Heart right ventricle (tissue), 16 donors: ENCODE measurements at regions not wholly inside any gene's neighbourhood (a gene's known extent, or its start where the extent isn't known, plus 50 kb on each side); places are given as distances from the start of the nearest gene placed in this dataset.

Source experiments
- ATAC-seq, 8 donors: fragments of 200-7000 bp; cut with Tn5 transposase; one replicate each; pipeline ENCODE4 v1.9.1; 2020; ENCODE audit warnings: mild to moderate bottlenecking in 8 of 8, moderate library complexity in 8 of 8, moderate number of reproducible peaks in 1 of 8
- DNase-seq, 2 donors: peaks; one replicate each; pipeline ENCODE4 v3.0.0-alpha.2; 2020
- H3K27ac ChIP-seq, 10 donors: fragments of 200-600 bp; sonication (generic) in 2 of 10; one replicate each; pipeline versions ENCODE4 v1.5.0 to v1.8.0; 2020 to 2022; ENCODE audit warnings: mild to moderate bottlenecking in 3 of 10
- H3K27me3 ChIP-seq, 7 donors: fragments of 200-600 bp; one replicate each; pipeline ENCODE4 v1.8.0; 2021 to 2022; ENCODE audit warnings: mild to moderate bottlenecking in 2 of 7
- H3K36me3 ChIP-seq, 9 donors: fragments of 200-600 bp; sonication (generic) in 1 of 9; one replicate each; pipeline versions ENCODE4 v1.5.0 to v1.8.0; 2020 to 2022; ENCODE audit warnings: mild to moderate bottlenecking in 2 of 9
- H3K4me1 ChIP-seq, 9 donors: fragments of 200-600 bp; sonication (generic) in 1 of 9; one replicate each; pipeline versions ENCODE4 v1.5.0 to v1.8.0; 2020 to 2022; ENCODE audit warnings: mild to moderate bottlenecking in 4 of 9
- H3K4me3 ChIP-seq, 10 donors: fragments of 200-600 bp; sonication (generic) in 2 of 10; one replicate each; pipeline versions ENCODE4 v1.5.0 to v1.8.0; 2020 to 2022; ENCODE audit warnings: mild to moderate bottlenecking in 7 of 10, moderate library complexity in 2 of 10
- H3K9me3 ChIP-seq, 11 donors: fragments of 200-600 bp in 10 of 11; sonication (generic) in 2 of 11; one replicate each; pipeline versions ENCODE4 v1.5.0 to v1.8.0; 2013 to 2022; ENCODE audit warnings: mild to moderate bottlenecking in 2 of 11, control low read depth in 1 of 11, moderate library complexity in 1 of 11
- CTCF ChIP-seq, 9 donors: fragments of 200-600 bp; sonication (generic) in 2 of 9; IDR thresholded peaks; one replicate each; pipeline versions ENCODE4 v1.5.0 to v1.8.0; 2021 to 2022; ENCODE audit warnings: antibody characterized with exemption in 9 of 9, mild to moderate bottlenecking in 5 of 9, moderate library complexity in 1 of 9
- WGBS, 2 donors: extraction: QIAGEN DNeasy Blood & Tissue Kit; methylation state at CpG; one replicate each; pipeline ENCODE4 v1.1.7; 2013; ENCODE audit warnings: inconsistent platforms in 1 of 2; 5-methylcytosine and 5-hydroxymethylcytosine counted together
- intact Hi-C, 10 donors: fragments of 100-400 bp; cut with DNase I; formaldehyde crosslinking; loops; one replicate each; pipeline versions ENCODE4 v1.11.1 to v1.14.2; 2022
- donor health status: Arrhythmogenic right ventricular cardiomyopathy.
- donor health status: ischemic (EF 13 %, LVEDD 7.1; RV severe dilation, severe dysfunction).
- donor health status: healthy with polysubstance abuse.
- donor health status: DM: no; HTN: yes; CAD: no.
- donor health status: DM: no; HTN: no; CAD: no.
- donor health status: ischemic (EF 25% LVEDD 6.9; RV normal size, moderate dysfunction).
- donor health status: ischemic (EF 25% LVEDD 5.7; RV mildly dilated, moderate dysfunction).
- donor health status: healthy.
- donor health status: DM: yes; HTN: yes; CAD: no.
- donor health status: Ischemic cardiomyopathy.
- donor health status: ischemic (EF 35%, LVEDD 5.7; RV mildly dilated, moderate dysfunction).
- donor health status: nonischemic (EF 11% LVEDD 7.7; RV severe dilation, severe dysfunction).
- donor health status: DM: yes; HTN: yes; CAD: no.
- donor health status: PGD.
- donor health status: ischemic (EF 29% LVEDD 5.4; RV normal size, mild dysfunction).
- donor health status: nonischemic (EF 23%, LVEDD 6.1; RV moderate dilation, normal function).

- no peaks in the 10 kb centered on the region for H3K4me1 ChIP-seq
Measured at GRCh38 chr5:165720901-165721300, 2215.5 kb downstream of the MAT2B start.

GRCh38 chr5:165722401-165722800, 2217.0 kb downstream of the MAT2B start:
- H3K9me3 ChIP-seq: peaks cover 0 to 6% (median 0%) of the 10 kb centered on the region in 11 donors
- 89 to 90% methylated on average over 2 of the region's 2 CpGs for WGBS, 2 donors
- H3K27me3 ChIP-seq: no peaks in the 10 kb centered on the region
- DNase-seq (no peak), ATAC-seq (no peak)
- no peaks in the 10 kb centered on the region for H3K4me1 ChIP-seq
- TF ChIP-seq CTCF (IDR thresholded peaks at IDR 0.05): no peak
- intact Hi-C loops: no loop called here
- H3K27ac ChIP-seq: no peak overlapping the region
- no peaks in the 10 kb centered on the region for H3K36me3 ChIP-seq
- no peak overlapping the region for H3K4me3 ChIP-seq

More at GRCh38 chr5:165720901-165721300, 2215.5 kb downstream of the MAT2B start:
- H3K27me3 ChIP-seq: no peaks in the 10 kb centered on the region
- no peak for TF ChIP-seq CTCF (IDR thresholded peaks at IDR 0.05)
- H3K36me3 ChIP-seq: no peaks in the 10 kb centered on the region
- DNase-seq: no peak
- H3K4me3 ChIP-seq: no peak overlapping the region
- 83 to 87% methylated on average over 3 of the region's 3 CpGs for WGBS, 2 donors
- intact Hi-C loops: no loop called here
- H3K27ac ChIP-seq: no peak overlapping the region
- peaks cover 0 to 6% (median 0%) of the 10 kb centered on the region in 11 donors for H3K9me3 ChIP-seq
- no peak for ATAC-seq

- H3K4me3 ChIP-seq: no peak overlapping the region
- H3K9me3 ChIP-seq: peaks cover 0 to 6% (median 0%) of the 10 kb centered on the region in 11 donors
- intact Hi-C loops: no loop called here
- no peak for ATAC-seq
- DNase-seq: no peak
- no peaks in the 10 kb centered on the region for H3K4me1 ChIP-seq
- H3K27ac ChIP-seq: no peak overlapping the region
- 81 to 86% methylated on average over 5 of the region's 5 CpGs for WGBS, 2 donors
- TF ChIP-seq CTCF (IDR thresholded peaks at IDR 0.05): no peak
- no peaks in the 10 kb centered on the region for H3K36me3 ChIP-seq
- no peaks in the 10 kb centered on the region for H3K27me3 ChIP-seq
Measured at GRCh38 chr5:165723931-165724330, 2218.5 kb downstream of the MAT2B start.

GRCh38 chr5:165728425-165728824, 2223.0 kb downstream of the MAT2B start:
- intact Hi-C loops: no loop called here
- WGBS, 2 donors: 77 to 83% methylated on average over 2 of the region's 2 CpGs
- Histone ChIP-seq H3K4me3 (no peak overlapping the region), H3K27ac (no peak overlapping the region), H3K27me3 (no peaks in the 10 kb centered on the region), H3K4me1 (no peaks in the 10 kb centered on the region), H3K36me3 (no peaks in the 10 kb centered on the region), H3K9me3 (peaks cover 0 to 25% (median 5%) of the 10 kb centered on the region in 11 donors)
- no peak for TF ChIP-seq CTCF (IDR thresholded peaks at IDR 0.05)
- DNase-seq (no peak), ATAC-seq (no peak)
